Keratinocyte (primary cell): ENCODE measurements at regions not wholly inside any gene's neighbourhood (a gene's known extent, or its start where the extent isn't known, plus 50 kb on each side); places are given as distances from the start of the nearest gene placed in this dataset.

Experiments
- DNase-seq: peaks from one replicate; pipeline ENCODE4 v3.0.0-alpha.2; 2011; ENCODE audit warnings: low read depth, missing footprints, low spot score
- FAIRE-seq: peaks from 2 replicates; lab custom pipeline; 2011; peaks lifted over from hg19 to GRCh38; lab: Jason Lieb, UNC
- H2AFZ ChIP-seq: 2 replicates; pipeline ENCODE4 v1.6.0; 2012; ENCODE audit warnings: low read length, control low read depth, inconsistent platforms; ENCODE audit not compliant: control insufficient read depth
- H3K27ac ChIP-seq: 2 replicates; pipeline ENCODE4 v1.5.1; 2011; ENCODE audit warnings: low read length; ENCODE audit not compliant: control insufficient read depth, insufficient read depth
- H3K27me3 ChIP-seq: 3 replicates; pipeline ENCODE4 v1.6.0; 2011; ENCODE audit warnings: low read length; ENCODE audit not compliant: control insufficient read depth, insufficient read depth; ENCODE audit errors: extremely low read depth
- H3K36me3 ChIP-seq, 2 experiments: 2 replicates in 1 of 2; 3 replicates in 1 of 2; pipeline ENCODE4 v1.5.1; 2011; ENCODE audit warnings: low read length in 2 of 2, mild to moderate bottlenecking in 1 of 2; ENCODE audit not compliant: control insufficient read depth in 2 of 2, insufficient read depth in 2 of 2; ENCODE audit errors: extremely low read depth in 1 of 2
- H3K4me1 ChIP-seq: 3 replicates; pipeline ENCODE4 v1.5.1; 2011; ENCODE audit warnings: low read length; ENCODE audit not compliant: control insufficient read depth, insufficient read depth; ENCODE audit errors: extremely low read depth
- H3K4me2 ChIP-seq: 3 replicates; pipeline ENCODE4 v1.6.0; 2011; ENCODE audit warnings: low read depth, low read length; ENCODE audit not compliant: control insufficient read depth, insufficient read depth; ENCODE audit errors: extremely low read depth
- H3K4me3 ChIP-seq, 3 experiments: fragments of 200-600 bp in 1 of 3; sonication (generic) in 1 of 3; 2 replicates in 2 of 3; 3 replicates in 1 of 3; pipeline ENCODE4 v1.5.1; 2011 to 2016; ENCODE audit warnings: low read length in 3 of 3, mild to moderate bottlenecking in 3 of 3, control low read depth in 2 of 3, inconsistent platforms in 1 of 3, low read depth in 1 of 3, mixed read lengths in 1 of 3, mixed run types in 1 of 3, moderate library complexity in 1 of 3; ENCODE audit not compliant: control insufficient read depth in 2 of 3, insufficient read depth in 2 of 3; ENCODE audit errors: extremely low read depth in 1 of 3
- H3K79me2 ChIP-seq: 2 replicates; pipeline ENCODE4 v1.6.0; 2012; ENCODE audit warnings: low read length; ENCODE audit not compliant: control insufficient read depth, insufficient read depth
- H3K9ac ChIP-seq: 3 replicates; pipeline ENCODE4 v1.6.0; 2011; ENCODE audit warnings: low read length; ENCODE audit not compliant: control insufficient read depth, insufficient read depth; ENCODE audit errors: extremely low read depth
- H3K9me1 ChIP-seq: 3 replicates; pipeline ENCODE4 v1.6.0; 2011; ENCODE audit warnings: low read length; ENCODE audit not compliant: control insufficient read depth, insufficient read depth; ENCODE audit errors: extremely low read depth
- H3K9me3 ChIP-seq: 2 replicates; pipeline ENCODE4 v1.5.1; 2012; ENCODE audit warnings: low read depth, low read length; ENCODE audit not compliant: control insufficient read depth
- H4K20me1 ChIP-seq: 3 replicates; pipeline ENCODE4 v1.6.0; 2011; ENCODE audit warnings: low read length; ENCODE audit not compliant: control insufficient read depth, insufficient read depth; ENCODE audit errors: extremely low read depth
- CTCF ChIP-seq, 3 experiments: IDR thresholded peaks in 1 of 3; conservative IDR thresholded peaks in 1 of 3; optimal IDR thresholded peaks in 1 of 3; 2 replicates in 2 of 3; 3 replicates in 1 of 3; pipeline versions ENCODE3 to v1.5.1; 2011; ENCODE audit warnings: low read length in 3 of 3, mild to moderate bottlenecking in 3 of 3, moderate library complexity in 2 of 3, control low read depth in 1 of 3, inconsistent platforms in 1 of 3; ENCODE audit not compliant: insufficient read depth in 2 of 3; ENCODE audit errors: extremely low read depth in 1 of 3
- EZH2 ChIP-seq: IDR thresholded peaks from one replicate; pipeline ENCODE4 v1.6.1; 2012; ENCODE audit warnings: inconsistent platforms, mild to moderate bottlenecking, low read length, moderate library complexity
- dilution Hi-C: fragments of 300-500 bp; cut with MboI; formaldehyde crosslinking; loops from one replicate; pipeline ENCODE4 v1.7.0; 2020; ENCODE audit warnings: low sequenced_read_pairs; ENCODE audit not compliant: extremely low pct_ligation_motif_present

- Histone ChIP-seq H3K9me1 (no peaks in the 10 kb centered on the region), H4K20me1 (no peaks in the 10 kb centered on the region), H3K9me3 (no peaks in the 10 kb centered on the region), H3K9ac (no peak overlapping the region), H3K4me3 (no peak overlapping the region), H3K4me2 (no peak overlapping the region), H3K79me2 (no peaks in the 10 kb centered on the region), H2AFZ (no peak overlapping the region), H3K27ac (no peak overlapping the region), H3K27me3 (no peaks in the 10 kb centered on the region), H3K4me1 (no peaks in the 10 kb centered on the region), H3K36me3 (no peaks in the 10 kb centered on the region)
- dilution Hi-C loops, result no loop called here
- DNase-seq, result no peak
- FAIRE-seq, result peak; percentile 59
- TF ChIP-seq CTCF (optimal IDR thresholded peaks at IDR 0.05 in 1 of 3, IDR thresholded peaks at IDR 0.05 in 1 of 3, conservative IDR thresholded peaks at IDR 0.05 in 1 of 3; ENCODE audit: extremely low read depth in 1 of 3, insufficient read depth in 2 of 3, low read length in 3 of 3) (no peak), EZH2 (no peak)
These were observed 104.4 kb upstream of the CSNK1A1L start for GRCh38 chr13:37209621-37210580.

- Histone ChIP-seq H2AFZ (no peak overlapping the region), H4K20me1 (no peaks in the 10 kb centered on the region), H3K36me3 (no peaks in the 10 kb centered on the region), H3K27ac (no peak overlapping the region), H3K4me3 (no peak overlapping the region), H3K9me1 (no peaks in the 10 kb centered on the region), H3K27me3 (no peaks in the 10 kb centered on the region), H3K9ac (no peak overlapping the region), H3K4me2 (no peak overlapping the region), H3K79me2 (no peaks in the 10 kb centered on the region), H3K9me3 (no peaks in the 10 kb centered on the region), H3K4me1 (no peaks in the 10 kb centered on the region)
- no peak for DNase-seq
- dilution Hi-C loops, result no loop called here
- no peak for FAIRE-seq
- no peak for TF ChIP-seq EZH2
- no peak for TF ChIP-seq CTCF (optimal IDR thresholded peaks at IDR 0.05 in 1 of 3, IDR thresholded peaks at IDR 0.05 in 1 of 3, conservative IDR thresholded peaks at IDR 0.05 in 1 of 3; ENCODE audit: extremely low read depth in 1 of 3, insufficient read depth in 2 of 3, low read length in 3 of 3)
These were observed 102.4 kb upstream of the CSNK1A1L start for GRCh38 chr13:37207691-37208451.
